HCT116 (cell line): ENCODE measurements at regions not wholly inside any gene's neighbourhood (a gene's known extent, or its start where the extent isn't known, plus 50 kb on each side); places are given as distances from the start of the nearest gene placed in this dataset.

Source experiments
- CEBPB ChIP-seq: IDR thresholded peaks from 2 replicates; pipeline ENCODE4 v1.6.1; 2012; ENCODE audit warnings: low read depth
- CTCF ChIP-seq, 3 experiments: fragments of 200-600 bp in 1 of 3; sonication (generic) in 1 of 3; IDR thresholded peaks in 2 of 3; conservative IDR thresholded peaks in 1 of 3; 2 replicates each; pipeline ENCODE4 v1.5.1; 2012 to 2017; ENCODE audit warnings: low read depth in 2 of 3, low read length in 2 of 3, antibody characterized with exemption in 1 of 3, borderline replicate concordance in 1 of 3, control low read depth in 1 of 3, mild to moderate bottlenecking in 1 of 3, mixed read lengths in 1 of 3, mixed run types in 1 of 3, moderate library complexity in 1 of 3; ENCODE audit not compliant: insufficient read depth in 1 of 3
- EGR1 ChIP-seq: IDR thresholded peaks from 2 replicates; pipeline ENCODE4 v1.6.1; 2012; ENCODE audit warnings: low read depth
- JUND ChIP-seq: IDR thresholded peaks from 2 replicates; pipeline ENCODE4 v1.6.1; 2012
- POLR2A ChIP-seq: IDR thresholded peaks from 2 replicates; pipeline ENCODE4 v1.7.0; 2011; ENCODE audit warnings: borderline replicate concordance; ENCODE audit not compliant: insufficient read depth, insufficient read length; ENCODE audit errors: extremely low read depth
- REST ChIP-seq: IDR thresholded peaks from 2 replicates; pipeline ENCODE4 v1.6.1; 2012; ENCODE audit warnings: low read depth
- ZFX ChIP-seq: fragments of 450-650 bp; IDR thresholded peaks from 2 replicates; pipeline ENCODE4 v1.6.1; 2017

DNA sequence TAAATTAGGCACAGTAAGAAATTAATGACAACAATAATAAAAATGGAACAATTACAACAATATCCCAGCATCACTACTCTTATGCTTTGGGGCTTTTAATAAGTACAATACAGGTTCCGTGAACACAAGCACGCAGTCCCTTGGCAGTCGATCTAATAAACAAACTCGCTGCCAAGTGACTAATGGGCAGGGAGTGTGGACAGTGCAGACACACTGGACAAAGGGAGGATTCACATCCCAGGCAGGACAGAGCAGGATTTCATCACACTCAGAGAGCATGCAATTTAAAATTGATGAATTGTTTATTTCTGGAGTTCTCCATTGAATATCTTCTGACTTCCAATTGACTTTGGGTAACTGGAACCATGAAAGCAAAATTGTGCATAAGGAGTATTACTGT is 524.1 kb upstream of the CFAP20DC start:
- TF ChIP-seq EGR1 (no peak), CTCF (IDR thresholded peaks at IDR 0.05 in 2 of 3, conservative IDR thresholded peaks at IDR 0.05 in 1 of 3; ENCODE audit: borderline replicate concordance in 1 of 3, insufficient read depth in 1 of 3, low read depth in 2 of 3, low read length in 2 of 3) (no peak), CEBPB (no peak), POLR2A (no peak), JUND (no peak), REST (no peak), ZFX (no peak)
